HG02884 (cell line): ENCODE measurements at regions not wholly inside any gene's neighbourhood (a gene's known extent, or its start where the extent isn't known, plus 50 kb on each side); places are given as distances from the start of the nearest gene placed in this dataset.

Source experiments
- ATAC-seq: cut with Tn5 transposase; IDR thresholded peaks from one replicate; pipeline ENCODE4 v1.9.1; 2021; ENCODE audit warnings: mild to moderate bottlenecking, moderate library complexity; ENCODE audit not compliant: unreplicated experiment

DNA sequence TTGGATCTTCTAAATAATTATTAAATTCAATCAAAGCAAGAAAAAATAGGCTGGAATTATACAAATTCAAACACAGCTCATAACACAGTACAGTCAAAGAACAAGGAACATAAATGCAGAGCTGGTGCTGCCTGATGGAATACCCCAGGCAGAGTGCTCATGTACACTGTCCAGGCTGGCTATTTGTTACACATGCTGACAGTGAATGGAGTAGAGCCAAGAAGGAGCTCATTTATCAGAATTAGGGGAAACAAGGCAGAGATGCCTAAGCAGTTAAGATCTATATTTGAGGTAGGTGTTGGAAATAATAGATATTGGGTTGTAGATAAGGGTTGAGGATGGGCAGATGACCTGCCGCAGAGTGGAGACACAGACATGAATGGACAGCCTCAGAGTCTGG, 788.2 kb upstream of the ARPP21 start:
- ATAC-seq, result no peak

DNA sequence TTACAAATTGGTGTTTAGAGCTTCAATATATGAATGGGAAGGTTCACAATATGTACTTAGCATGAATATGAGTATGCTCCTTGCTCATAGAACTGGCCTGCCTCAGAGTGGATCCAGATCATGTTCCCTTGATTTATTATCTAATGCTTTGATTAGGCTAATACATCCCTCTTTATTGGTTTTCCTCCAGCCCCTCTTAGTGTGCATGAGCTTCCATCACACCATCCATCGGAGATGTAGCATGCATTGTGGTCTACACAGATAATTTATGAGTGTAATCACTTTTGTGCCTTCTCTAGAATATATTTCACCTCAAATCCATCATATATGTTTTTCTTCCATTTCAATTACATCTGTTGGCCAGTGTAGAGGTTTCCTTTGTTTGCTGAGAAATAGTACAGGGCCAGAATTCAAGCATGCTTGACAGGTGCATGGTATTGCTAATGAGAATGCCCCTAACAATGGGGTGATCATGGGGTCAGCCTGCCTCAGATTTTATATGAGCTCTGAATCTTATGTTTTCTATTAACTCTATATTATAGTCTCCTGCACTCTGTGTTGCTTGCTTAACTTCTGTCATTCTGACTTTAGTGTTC, 786.4 kb upstream of the ARPP21 start:
- no peak for ATAC-seq

DNA sequence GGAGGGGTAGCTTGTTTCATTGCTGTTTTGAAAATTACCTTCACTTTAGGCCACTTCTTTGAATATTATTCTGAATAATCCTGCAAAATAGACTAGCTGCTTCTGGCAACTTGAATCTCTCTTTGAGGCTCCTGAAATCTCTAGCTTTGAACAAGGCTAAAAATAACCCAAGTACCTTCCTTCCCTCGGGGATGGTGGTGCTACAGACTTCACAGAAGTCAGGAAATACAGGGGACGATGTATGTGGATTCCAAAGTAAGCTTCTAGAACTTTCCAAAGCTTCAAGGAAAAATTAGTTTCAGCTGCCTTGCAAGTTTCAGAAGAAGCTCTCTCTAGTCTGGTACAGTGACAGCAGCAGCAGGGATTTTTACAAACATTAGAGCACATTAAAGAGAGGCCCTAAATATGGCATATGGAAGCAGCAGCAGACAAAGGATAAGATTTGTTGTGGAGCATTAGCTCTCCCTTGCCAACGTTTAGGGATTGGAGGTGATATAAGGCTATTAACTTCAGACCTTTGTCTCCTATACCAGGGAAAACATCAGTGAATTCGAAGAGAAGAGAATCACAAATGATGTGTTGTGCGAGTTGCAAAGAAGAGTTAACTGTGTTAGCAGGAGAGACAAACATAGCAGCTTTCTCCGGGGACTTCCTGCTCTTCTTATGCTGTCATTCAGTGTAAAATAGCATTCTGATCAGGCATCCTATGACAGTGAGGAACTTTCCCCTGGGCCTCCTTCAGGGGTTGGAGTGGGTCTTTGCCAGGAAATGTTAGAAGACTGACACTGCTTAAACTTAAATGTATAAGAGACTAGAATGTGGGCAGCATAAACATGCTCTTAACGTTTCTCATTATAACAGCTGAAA, 783.0 kb upstream of the ARPP21 start:
- no peak for ATAC-seq

DNA sequence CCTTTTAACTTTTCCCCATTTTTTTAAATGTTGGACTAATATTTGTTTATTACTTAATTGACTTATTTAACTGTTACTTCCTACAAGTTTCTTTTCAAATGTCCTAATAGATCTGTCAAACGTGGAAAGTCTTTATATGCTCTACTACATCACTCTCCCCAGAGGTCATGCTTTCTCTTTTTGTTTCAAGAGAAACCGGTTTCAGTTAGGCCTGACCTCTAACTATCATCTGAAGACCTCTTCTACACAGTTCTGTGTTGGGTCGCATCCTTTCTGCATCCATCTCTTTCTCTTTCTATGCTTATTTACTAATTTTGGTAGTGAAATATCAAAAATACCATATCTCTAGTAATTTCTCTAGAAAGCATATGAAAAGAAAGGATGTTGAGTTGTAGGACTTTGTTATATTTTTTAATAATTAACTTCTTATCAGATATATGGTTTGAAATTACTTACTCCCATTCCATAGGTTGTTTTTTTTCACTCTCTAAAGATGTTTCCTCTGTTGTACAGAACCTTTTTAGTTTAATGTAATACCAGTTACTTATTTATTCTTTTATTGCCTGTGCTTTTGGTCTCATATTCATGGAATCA, 781.2 kb upstream of the ARPP21 start:
- ATAC-seq, result no peak

DNA sequence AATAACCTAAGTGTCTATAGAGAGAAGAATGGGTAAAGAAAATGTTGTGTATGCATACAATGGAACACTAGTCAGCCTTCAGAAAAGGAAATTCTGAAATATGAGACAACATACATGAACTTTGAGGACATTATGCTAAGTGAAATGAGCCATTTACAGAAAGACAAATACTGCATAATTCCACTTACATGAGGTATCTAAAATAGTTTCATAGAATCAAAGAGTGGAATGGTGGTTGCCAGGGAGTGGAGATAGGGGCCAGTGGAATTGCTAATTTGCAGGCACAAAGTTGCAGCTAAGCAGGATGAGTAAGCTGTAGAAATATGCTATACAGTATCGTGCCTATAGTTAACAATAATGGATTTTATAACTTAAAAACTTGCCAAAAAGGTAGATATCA, 779.6 kb upstream of the ARPP21 start:
- ATAC-seq, result no peak

DNA sequence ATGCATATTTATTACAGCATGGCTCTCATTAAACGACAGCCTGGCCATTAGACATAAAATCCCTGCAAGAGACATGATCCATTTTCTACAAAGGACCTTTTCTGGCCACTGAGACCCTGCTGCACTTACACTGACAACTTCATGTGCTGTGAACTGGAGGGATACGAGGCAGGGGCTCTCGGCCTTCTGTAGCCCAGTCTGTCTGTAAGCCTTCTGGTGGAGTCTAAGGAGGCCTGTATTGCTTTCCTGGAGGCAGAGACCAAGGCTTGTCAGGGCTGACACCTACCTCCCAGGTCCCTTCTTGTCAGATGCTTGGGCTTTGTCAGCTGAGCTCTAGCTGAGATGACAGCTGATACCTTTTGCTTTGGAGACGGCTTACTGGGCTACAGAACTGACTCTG, 776.9 kb upstream of the ARPP21 start:
- ATAC-seq, result no peak

DNA sequence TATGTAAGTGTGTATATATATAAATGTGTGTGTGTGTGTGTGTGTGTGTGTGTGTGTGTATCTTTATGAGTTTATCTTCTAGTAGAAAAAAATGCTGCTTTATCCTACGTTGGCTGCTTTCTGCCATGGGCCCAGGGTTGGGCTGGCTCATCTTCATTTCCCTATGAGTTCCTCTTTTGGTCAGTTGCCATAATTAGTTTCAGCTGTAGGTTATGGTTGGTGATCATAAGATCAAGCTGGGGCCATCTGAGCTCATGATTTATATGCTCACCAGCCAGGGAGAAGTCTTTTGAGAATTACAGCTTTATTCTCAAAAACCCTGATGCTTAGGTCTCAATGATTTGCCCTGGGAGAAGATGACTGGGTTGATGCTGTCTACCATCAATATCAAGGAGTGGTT, 775.8 kb upstream of the ARPP21 start:
- ATAC-seq, result no peak

DNA sequence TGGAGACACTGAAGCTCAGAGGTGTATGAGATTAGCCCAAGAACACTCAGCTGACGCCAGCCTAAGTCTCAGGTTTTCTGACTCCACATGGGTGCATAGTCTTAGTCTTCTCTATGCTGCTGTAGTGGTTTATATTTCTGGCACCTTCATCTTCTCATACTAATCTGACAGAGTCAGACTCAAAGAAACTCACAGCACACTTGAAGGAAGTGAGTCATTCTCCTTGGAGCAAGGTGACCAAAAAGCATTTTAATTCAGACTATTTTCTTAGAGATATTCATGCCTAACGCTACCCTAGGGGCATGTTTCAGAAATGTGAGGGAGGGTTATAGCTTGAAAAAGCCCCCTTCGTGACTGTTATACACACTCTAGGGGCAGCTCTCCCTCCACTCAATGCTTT, 775.3 kb upstream of the ARPP21 start:
- ATAC-seq, result no peak

DNA sequence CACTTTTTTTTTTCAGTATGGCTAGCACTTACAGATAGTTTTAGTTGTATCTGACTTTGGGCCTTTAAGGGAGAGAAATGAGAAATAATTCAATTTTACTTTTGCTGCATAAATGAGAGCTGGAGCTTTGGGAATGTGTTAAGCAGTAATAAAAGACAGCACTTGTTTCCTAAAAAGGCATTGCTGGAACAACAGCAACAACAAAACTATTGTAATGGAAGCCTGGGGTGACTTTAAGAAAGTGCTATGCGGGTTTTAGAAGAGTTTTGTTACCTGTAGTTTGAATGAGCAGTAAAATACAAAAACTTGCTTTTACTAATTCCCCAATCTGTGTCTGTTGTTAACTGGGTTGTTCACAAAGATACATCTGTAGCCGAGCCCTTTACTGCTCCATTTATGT, 774.0 kb upstream of the ARPP21 start:
- no peak for ATAC-seq

DNA sequence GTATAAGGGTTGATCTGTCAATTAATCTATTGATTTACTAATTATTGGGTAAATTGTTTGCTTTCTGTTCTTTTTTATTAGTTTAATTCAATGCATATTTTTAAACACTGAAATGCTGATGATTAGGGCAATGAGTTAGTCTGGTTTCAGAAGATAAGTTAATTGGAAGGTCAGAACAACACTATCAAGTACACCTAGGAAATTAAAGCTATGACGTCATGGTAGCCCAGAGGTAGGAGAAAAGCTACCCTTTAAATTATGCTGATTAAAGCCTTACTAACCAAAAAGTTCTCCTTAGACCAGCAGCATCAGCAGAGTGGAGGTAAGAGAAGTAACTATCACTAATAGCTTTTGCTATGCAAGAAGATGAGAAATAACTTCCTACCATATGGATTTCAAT, 770.4 kb upstream of the ARPP21 start:
- no peak for ATAC-seq

DNA sequence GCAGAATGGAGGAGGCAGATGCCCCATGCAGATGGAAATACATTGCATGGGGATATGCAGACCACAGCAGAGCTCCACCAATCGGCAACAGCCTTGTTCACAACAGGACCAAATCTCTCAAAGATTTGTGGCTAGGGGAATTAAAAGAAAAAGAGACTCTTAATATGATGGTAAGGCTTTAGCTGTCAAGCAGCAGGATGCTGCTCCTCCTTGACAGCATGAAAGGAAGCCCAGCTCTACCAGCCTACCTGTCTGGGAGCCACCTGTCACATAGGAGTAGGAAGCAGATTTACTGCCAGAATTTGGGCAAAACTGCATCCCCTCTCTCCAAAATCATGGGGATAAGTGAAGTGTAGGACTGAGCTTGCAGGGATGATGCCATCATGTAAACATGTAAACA, 769.6 kb upstream of the ARPP21 start:
- no peak for ATAC-seq

DNA sequence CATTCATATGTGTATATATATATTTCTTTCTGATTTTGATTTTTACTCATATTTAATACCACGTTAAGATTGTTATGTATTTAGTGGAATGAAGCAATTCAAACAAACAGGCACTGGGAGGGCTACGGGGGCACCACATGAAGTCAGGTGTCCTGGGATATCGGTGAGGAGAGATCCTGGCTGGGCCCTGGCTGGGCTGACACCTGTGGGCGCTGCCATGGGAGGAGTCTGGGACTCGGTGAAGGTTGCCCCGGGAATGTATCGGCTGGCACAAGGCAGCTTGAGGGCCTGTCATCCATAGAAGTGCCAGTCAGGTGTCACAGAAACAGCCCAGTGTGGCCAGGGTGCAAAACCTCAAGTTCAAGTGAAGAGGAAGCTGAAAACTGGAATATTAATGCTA, 766.9 kb upstream of the ARPP21 start:
- no peak for ATAC-seq

DNA sequence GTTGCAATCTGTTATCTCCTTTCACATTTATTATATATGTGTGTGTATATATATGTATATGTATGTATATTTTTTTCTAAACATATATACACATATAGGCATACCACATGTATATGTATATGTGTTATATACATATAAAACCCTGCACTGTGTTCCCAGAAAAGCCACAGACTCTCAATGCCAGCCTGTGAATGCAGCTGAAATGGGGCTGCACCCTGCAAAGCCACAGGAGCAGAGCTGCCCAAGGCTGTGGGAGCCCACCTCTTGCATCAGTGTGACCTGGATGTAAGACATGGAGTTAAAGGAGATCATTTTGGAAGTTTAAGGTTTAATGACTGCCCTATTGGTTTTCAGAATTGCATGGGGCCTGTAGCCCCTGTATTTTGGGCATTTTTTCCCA, 762.3 kb upstream of the ARPP21 start:
- no peak for ATAC-seq

DNA sequence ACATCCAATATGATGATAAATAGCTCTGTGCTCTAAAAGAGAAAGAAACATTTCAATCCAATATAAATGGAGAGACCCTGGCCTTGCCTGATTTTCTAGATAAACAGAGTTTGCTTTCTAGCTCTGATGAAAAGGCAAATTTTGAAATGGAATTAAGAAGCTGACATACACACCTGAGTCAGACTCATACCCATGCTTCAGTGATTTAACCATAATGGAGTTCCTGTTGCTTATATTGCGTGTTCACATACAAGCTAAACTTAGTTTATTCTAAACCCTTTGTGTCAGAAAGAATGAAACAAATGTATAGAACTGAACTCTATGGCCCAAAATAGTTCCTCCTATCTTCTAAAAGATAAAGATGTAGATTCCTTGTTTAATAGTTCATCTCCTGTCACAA, 760.8 kb upstream of the ARPP21 start:
- no peak for ATAC-seq

DNA sequence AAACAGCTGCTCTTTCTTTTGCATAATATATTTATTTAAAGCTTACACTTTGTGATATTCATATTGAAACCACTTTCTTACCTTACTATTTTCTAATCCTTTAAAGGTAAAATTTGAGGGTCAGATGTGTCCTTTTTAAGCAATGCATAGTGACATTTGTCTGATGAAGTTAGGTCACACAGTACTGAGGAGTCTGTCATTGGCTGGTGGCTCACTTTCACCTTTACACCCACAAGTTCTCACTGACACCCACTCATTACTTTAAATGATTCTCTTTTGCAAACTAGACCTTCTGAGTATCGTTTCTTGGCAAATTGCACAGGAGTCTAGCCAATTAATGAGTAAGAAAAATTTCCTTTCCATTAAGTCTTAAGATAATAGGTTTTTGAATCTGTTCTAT, 758.3 kb upstream of the ARPP21 start:
- peak; percentile 67 for ATAC-seq

DNA sequence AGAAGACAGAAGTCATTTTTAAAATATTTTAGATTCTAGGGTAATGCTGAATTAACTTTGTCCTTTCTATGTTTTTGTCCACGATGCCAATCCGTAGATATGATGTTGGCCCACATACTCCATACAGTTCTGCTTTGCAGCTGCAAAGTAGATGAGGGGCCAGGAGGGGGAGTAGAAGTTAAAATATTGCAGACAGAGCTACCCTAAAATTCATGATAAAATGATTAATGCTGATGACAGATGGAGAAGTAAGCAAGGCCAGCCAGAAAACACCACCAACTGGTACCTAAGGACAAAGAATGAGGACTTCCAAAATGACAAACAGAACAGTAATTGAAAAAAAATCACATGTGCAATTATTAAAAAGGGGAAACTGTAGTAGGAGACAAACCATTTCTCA, 756.6 kb upstream of the ARPP21 start:
- no peak for ATAC-seq

DNA sequence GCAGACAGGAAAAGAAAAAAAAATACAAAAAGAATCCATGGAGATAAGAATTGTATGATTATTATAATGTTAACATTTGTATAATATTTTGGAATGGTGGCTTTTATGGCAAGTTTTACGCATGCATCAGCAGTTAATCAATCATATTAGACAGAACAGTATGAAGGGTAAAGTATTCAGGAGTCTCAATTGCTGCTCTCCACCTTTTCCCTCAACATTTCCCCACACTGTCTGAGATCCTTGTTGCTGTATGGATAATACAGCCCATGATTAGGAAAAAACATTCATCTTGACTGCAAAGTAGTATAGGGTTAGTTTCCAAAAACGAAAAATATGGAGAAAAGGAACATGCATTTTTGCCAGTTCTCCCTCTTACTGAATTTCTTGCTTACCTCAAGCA, 755.3 kb upstream of the ARPP21 start:
- no peak for ATAC-seq

DNA sequence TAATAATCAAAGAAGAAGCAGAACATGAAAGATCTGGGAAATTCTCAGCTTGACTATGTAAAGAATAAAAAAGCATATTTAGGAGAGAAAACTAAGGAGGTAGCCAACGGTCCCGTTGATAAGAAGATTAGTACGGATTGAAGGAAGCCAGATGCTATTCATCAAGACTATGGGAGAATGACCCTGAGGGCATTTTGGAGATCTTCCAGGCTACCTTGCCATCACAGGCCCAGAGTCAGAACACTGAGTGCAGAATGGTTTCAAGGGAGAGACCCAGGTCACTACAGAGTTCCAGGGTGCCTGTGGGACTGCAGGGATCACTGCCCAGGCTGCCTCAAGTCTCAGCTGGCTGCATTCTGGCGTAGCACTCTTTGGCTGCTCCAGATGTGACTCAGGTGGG, 752.9 kb upstream of the ARPP21 start:
- ATAC-seq, result no peak

DNA sequence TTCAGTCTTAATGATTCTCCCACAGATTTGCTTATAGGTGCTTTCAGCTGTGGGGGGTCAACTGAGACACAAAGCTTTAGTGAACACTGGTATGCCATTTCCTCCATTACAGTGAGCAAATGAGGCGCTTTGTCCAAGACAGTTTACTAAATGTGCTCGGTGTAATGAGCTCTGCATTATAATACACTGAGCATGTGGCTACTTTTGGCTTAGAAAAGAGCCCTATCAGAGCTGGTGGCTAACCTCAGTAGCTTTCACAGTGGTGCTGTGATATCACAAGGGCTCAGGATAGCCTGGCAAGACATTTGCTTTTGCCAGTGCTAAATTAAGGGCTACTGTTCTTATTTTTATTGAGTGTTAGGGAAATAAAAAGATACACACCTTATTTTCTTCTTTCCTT, 749.7 kb upstream of the ARPP21 start:
- ATAC-seq, result no peak

DNA sequence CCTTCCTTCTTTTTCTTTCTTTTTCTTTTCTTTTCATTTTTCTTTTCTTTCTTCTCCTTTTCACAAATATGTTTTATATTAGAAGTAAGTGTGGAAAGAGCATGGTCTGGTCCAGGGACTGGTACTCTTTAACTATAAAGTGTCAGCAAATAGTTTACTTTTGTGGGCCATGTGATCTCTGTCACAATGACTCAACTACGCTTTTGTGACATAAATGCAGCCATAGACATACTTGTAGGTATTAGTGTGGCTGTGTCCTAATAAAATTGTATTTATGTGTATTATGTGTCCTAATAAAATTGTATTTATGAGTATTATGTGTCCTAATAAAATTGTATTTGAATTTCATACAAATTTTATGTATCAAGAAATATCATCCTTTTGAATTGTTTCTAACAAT, 749.1 kb upstream of the ARPP21 start:
- no peak for ATAC-seq

DNA sequence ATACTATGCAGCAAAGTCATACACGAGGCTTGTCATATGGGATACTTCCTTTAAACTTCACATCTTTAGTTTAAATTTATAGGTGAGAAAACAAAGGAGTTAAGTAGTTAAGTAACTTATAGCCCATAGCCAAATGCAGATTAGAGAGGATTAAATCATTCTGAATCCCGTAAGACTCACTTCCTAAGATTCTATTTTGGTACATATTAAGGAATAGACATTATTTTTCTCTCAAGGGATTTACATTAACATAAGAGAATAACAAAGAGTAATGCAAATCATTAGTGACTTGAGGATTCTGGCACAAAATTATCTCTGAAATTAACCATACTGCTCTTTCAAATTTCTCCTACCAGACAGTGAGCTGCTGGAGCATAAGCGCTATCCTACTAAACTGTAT, 747.4 kb upstream of the ARPP21 start:
- no peak for ATAC-seq

DNA sequence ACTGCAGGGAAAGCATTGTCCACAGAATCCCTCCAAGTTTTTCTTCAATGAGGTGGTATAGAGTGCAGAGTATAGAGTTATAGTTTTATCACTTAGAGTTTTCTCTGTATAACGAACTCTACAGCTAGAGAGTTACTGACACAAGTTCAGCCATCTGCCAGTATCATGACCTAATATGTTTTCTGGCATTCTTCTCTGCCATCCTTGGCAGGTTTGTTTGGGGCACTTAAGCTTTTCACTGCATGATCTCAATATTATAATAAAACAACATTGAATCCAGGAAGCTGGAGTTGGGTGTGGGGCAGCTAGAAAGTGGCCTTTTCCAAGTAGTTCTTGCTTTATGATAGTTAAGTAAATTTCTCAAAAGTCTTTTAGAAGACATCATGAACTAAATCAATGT, 743.5 kb upstream of the ARPP21 start:
- no peak for ATAC-seq
